Esophagus squamous epithelium (tissue), 4 donors: ENCODE measurements at regions not wholly inside any gene's neighbourhood (a gene's known extent, or its start where the extent isn't known, plus 50 kb on each side); places are given as distances from the start of the nearest gene placed in this dataset.
"Not testable (repeated sequence)": the region's sequence is repeated elsewhere in the genome, so short reads cannot be mapped to it uniquely, and the experiment has no call there.

Source experiments
- CTCF ChIP-seq, 6 experiments: fragments of 450-650 bp in 4 of 6; fragments of 200-600 bp in 2 of 6; sonication (generic) in 2 of 6; IDR thresholded peaks; one replicate each; pipeline ENCODE4 v1.5.1; 2016 to 2019; ENCODE audit warnings: antibody characterized with exemption in 6 of 6, mild to moderate bottlenecking in 4 of 6, moderate library complexity in 4 of 6
- POLR2A ChIP-seq, 4 donors: fragments of 450-650 bp; IDR thresholded peaks; one replicate each; pipeline ENCODE4 v1.6.1; 2017; ENCODE audit warnings: antibody characterized with exemption in 4 of 4, mild to moderate bottlenecking in 4 of 4, moderate library complexity in 3 of 4

GRCh38 chr9:102712910-102713309 lies 282.2 kb upstream of the CYLC2 start:
- not testable (repeated sequence) for TF ChIP-seq CTCF, POLR2A (IDR thresholded peaks at IDR 0.05)
